Liver (tissue), 7 donors: ENCODE measurements at regions not wholly inside any gene's neighbourhood (a gene's known extent, or its start where the extent isn't known, plus 50 kb on each side); places are given as distances from the start of the nearest gene placed in this dataset.

ENCODE experiments used
- DNase-seq: peaks from one replicate; pipeline ENCODE4 v3.0.0-alpha.2; 2017; ENCODE audit warnings: low spot score
- H3K27ac ChIP-seq, 2 donors: one replicate each; pipeline ENCODE4 v1.7.0; 2013; ENCODE audit warnings: inconsistent platforms in 2 of 2, low read length in 2 of 2, control low read depth in 1 of 2, low read depth in 1 of 2, mild to moderate bottlenecking in 1 of 2
- H3K27me3 ChIP-seq, 4 donors: one replicate each; pipeline versions ENCODE4 v1.6.1 to v1.7.0; 2013; ENCODE audit warnings: low read length in 3 of 4, inconsistent platforms in 1 of 4, mild to moderate bottlenecking in 1 of 4, moderate library complexity in 1 of 4; ENCODE audit not compliant: control insufficient read depth in 4 of 4, insufficient read depth in 4 of 4
- H3K36me3 ChIP-seq, 4 donors: one replicate each; pipeline versions ENCODE4 v1.6.1 to v1.7.0; 2013; ENCODE audit warnings: low read length in 3 of 4, mild to moderate bottlenecking in 3 of 4, low read depth in 1 of 4, moderate library complexity in 1 of 4; ENCODE audit not compliant: control insufficient read depth in 4 of 4, insufficient read depth in 3 of 4
- H3K4me1 ChIP-seq, 4 donors: one replicate each; pipeline versions ENCODE4 v1.6.1 to v1.7.0; 2013; ENCODE audit warnings: low read length in 3 of 4, mild to moderate bottlenecking in 3 of 4, moderate library complexity in 1 of 4; ENCODE audit not compliant: control insufficient read depth in 4 of 4, insufficient read depth in 4 of 4
- H3K4me3 ChIP-seq, 3 donors: one replicate each; pipeline versions ENCODE4 v1.6.1 to v1.7.0; 2013; ENCODE audit warnings: low read length in 3 of 3, control low read depth in 1 of 3, low read depth in 1 of 3, mild to moderate bottlenecking in 1 of 3
- H3K9ac ChIP-seq, 2 donors: one replicate each; pipeline ENCODE4 v1.7.0; 2013; ENCODE audit warnings: low read length in 2 of 2, mild to moderate bottlenecking in 2 of 2, moderate library complexity in 2 of 2, control low read depth in 1 of 2, low read depth in 1 of 2
- H3K9me3 ChIP-seq, 4 donors: one replicate each; pipeline versions ENCODE4 v1.6.1 to v1.7.0; 2013; ENCODE audit warnings: low read length in 3 of 4; ENCODE audit not compliant: control insufficient read depth in 4 of 4
- EGR1 ChIP-seq, 2 donors: IDR thresholded peaks; 2 replicates each; pipeline ENCODE4 v1.6.1; 2016 to 2018; ENCODE audit warnings: antibody characterized with exemption in 2 of 2, low read depth in 2 of 2
- FOXA1 ChIP-seq: IDR thresholded peaks from 2 replicates; pipeline ENCODE4 v1.6.1; 2016; ENCODE audit warnings: antibody characterized with exemption
- GABPA ChIP-seq, 2 donors: IDR thresholded peaks in 1 of 2; conservative IDR thresholded peaks in 1 of 2; 2 replicates each; pipeline ENCODE4 v1.6.1; 2016; ENCODE audit warnings: antibody characterized with exemption in 2 of 2, mild to moderate bottlenecking in 1 of 2, moderate library complexity in 1 of 2
- HNF4A ChIP-seq, 2 donors: conservative IDR thresholded peaks; 2 replicates each; pipeline ENCODE4 v1.6.1; 2016; ENCODE audit warnings: antibody characterized with exemption in 2 of 2, mild to moderate bottlenecking in 2 of 2
- JUND ChIP-seq, 2 donors: IDR thresholded peaks; 2 replicates each; pipeline ENCODE4 v1.6.1; 2016; ENCODE audit warnings: antibody characterized with exemption in 2 of 2
- RAD21 ChIP-seq, 2 donors: IDR thresholded peaks; 2 replicates each; pipeline ENCODE4 v1.6.1; 2016; ENCODE audit warnings: antibody characterized with exemption in 2 of 2, mild to moderate bottlenecking in 2 of 2
- REST ChIP-seq: IDR thresholded peaks from 2 replicates; pipeline ENCODE4 v1.6.1; 2016; ENCODE audit warnings: antibody characterized with exemption, mild to moderate bottlenecking
- SP1 ChIP-seq: IDR thresholded peaks from 2 replicates; pipeline ENCODE4 v1.6.1; 2018; ENCODE audit warnings: antibody characterized with exemption, mild to moderate bottlenecking
- WGBS: extraction: QIAGEN DNeasy Blood & Tissue Kit; methylation state at CpG from one replicate; pipeline ENCODE4 v1.1.7; 2013; 5-methylcytosine and 5-hydroxymethylcytosine counted together
- TF ChIP-seq, protein P1 (sequence below): IDR thresholded peaks from 2 replicates; pipeline ENCODE4 v1.6.1; 2016; ENCODE audit warnings: antibody characterized with exemption
- TF ChIP-seq, protein P2 (sequence below): IDR thresholded peaks from 2 replicates; pipeline ENCODE4 v1.6.1; 2016; ENCODE audit warnings: antibody characterized with exemption
- donor health status: healthy.
- donor health status: healthy.
- donor health status: healthy.
- donor health status: healthy.

- H3K9me3 ChIP-seq = no peaks in the 10 kb centered on the region
- WGBS = 78% methylated on average over 7 of the region's 7 CpGs
- no peaks in the 10 kb centered on the region for H3K36me3 ChIP-seq
- H3K27ac ChIP-seq = no peak overlapping the region
- H3K4me1 ChIP-seq = peaks cover 0 to 8% (median 6%) of the 10 kb centered on the region in 4 donors
- TF ChIP-seq RAD21 (IDR thresholded peaks at IDR 0.05) (no peak), HNF4A (conservative IDR thresholded peaks at IDR 0.05) (no peak), SP1 (no peak), EGR1 (IDR thresholded peaks at IDR 0.05; ENCODE audit: low read depth in 2 of 2) (no peak), REST (no peak), GABPA (IDR thresholded peaks at IDR 0.05 in 1 of 2, conservative IDR thresholded peaks at IDR 0.05 in 1 of 2) (no peak), JUND (IDR thresholded peaks at IDR 0.05) (no peak)
- TF ChIP-seq, protein P1, sequence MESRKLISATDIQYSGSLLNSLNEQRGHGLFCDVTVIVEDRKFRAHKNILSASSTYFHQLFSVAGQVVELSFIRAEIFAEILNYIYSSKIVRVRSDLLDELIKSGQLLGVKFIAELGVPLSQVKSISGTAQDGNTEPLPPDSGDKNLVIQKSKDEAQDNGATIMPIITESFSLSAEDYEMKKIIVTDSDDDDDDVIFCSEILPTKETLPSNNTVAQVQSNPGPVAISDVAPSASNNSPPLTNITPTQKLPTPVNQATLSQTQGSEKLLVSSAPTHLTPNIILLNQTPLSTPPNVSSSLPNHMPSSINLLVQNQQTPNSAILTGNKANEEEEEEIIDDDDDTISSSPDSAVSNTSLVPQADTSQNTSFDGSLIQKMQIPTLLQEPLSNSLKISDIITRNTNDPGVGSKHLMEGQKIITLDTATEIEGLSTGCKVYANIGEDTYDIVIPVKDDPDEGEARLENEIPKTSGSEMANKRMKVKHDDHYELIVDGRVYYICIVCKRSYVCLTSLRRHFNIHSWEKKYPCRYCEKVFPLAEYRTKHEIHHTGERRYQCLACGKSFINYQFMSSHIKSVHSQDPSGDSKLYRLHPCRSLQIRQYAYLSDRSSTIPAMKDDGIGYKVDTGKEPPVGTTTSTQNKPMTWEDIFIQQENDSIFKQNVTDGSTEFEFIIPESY = no peak
- TF ChIP-seq, protein P2, sequence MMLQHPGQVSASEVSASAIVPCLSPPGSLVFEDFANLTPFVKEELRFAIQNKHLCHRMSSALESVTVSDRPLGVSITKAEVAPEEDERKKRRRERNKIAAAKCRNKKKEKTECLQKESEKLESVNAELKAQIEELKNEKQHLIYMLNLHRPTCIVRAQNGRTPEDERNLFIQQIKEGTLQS = no peak
- no peak overlapping the region for H3K9ac ChIP-seq
- DNase-seq = no peak
- no peak overlapping the region for H3K4me3 ChIP-seq
- H3K27me3 ChIP-seq = no peaks in the 10 kb centered on the region
These were observed 71.3 kb downstream of the S1PR1 start for GRCh38 chr1:101307985-101308689.

DNA sequence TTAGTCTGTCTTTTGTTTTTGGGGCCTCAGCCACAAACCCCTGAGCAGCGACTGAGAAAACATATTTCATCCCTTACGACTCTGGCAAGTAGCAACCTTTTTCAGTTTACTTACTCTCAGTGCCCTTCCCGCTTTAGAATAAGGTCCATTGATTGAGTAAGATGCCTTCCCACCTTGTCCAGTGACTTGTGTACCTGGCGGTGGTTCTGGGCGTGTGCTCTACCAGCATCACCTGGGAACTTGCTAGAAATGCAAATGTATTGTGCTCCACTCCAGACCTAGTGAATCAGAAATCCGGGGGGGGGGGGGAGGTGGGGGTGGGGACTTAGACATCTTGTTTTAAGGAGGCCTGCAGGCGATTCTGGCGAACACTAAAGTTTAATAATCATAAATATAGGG, 72.1 kb downstream of the S1PR1 start:
- H3K27ac ChIP-seq = no peak overlapping the region
- no peaks in the 10 kb centered on the region for H3K9me3 ChIP-seq
- peaks cover 0 to 8% (median 6%) of the 10 kb centered on the region in 4 donors for H3K4me1 ChIP-seq
- H3K9ac ChIP-seq = peak overlapping the region in 1 of 2 donors; percentile 27
- no peak for TF ChIP-seq FOXA1
- TF ChIP-seq, protein P2 = no peak
- DNase-seq = no peak
- no peaks in the 10 kb centered on the region for H3K27me3 ChIP-seq
- WGBS = 25% methylated on average over 8 of the region's 8 CpGs
- no peaks in the 10 kb centered on the region for H3K36me3 ChIP-seq
- H3K4me3 ChIP-seq = no peak overlapping the region
